GM12865 (cell line): ENCODE measurements at regions not wholly inside any gene's neighbourhood (a gene's known extent, or its start where the extent isn't known, plus 50 kb on each side); places are given as distances from the start of the nearest gene placed in this dataset.
A peak's percentile ranks its signal among the peaks of the same experiment; 100 is the strongest.

Experiments
- DNase-seq: peaks from one replicate; pipeline ENCODE4 v3.0.0; 2010; ENCODE audit warnings: low read depth
- H3K4me3 ChIP-seq: 2 replicates; pipeline ENCODE4 v1.5.1; 2011; ENCODE audit warnings: mild to moderate bottlenecking, low read depth, low read length, control low read depth
- CTCF ChIP-seq: IDR thresholded peaks from 2 replicates; pipeline ENCODE4 v1.5.1; 2011; ENCODE audit warnings: low read length, control low read depth, low read depth, inconsistent platforms; ENCODE audit not compliant: insufficient read depth; ENCODE audit errors: missing control alignments

- H3K4me3 ChIP-seq, result no peak overlapping the region
- TF ChIP-seq CTCF, result no peak
- peak; percentile 54 for DNase-seq
Observed at GRCh38 chr1:14539953-14540563, 58.4 kb upstream of the KAZN start.

- no peak for DNase-seq
- H3K4me3 ChIP-seq, result no peak overlapping the region
- no peak for TF ChIP-seq CTCF
Observed at GRCh38 chr1:14541348-14541747, 57.1 kb upstream of the KAZN start.

DNA sequence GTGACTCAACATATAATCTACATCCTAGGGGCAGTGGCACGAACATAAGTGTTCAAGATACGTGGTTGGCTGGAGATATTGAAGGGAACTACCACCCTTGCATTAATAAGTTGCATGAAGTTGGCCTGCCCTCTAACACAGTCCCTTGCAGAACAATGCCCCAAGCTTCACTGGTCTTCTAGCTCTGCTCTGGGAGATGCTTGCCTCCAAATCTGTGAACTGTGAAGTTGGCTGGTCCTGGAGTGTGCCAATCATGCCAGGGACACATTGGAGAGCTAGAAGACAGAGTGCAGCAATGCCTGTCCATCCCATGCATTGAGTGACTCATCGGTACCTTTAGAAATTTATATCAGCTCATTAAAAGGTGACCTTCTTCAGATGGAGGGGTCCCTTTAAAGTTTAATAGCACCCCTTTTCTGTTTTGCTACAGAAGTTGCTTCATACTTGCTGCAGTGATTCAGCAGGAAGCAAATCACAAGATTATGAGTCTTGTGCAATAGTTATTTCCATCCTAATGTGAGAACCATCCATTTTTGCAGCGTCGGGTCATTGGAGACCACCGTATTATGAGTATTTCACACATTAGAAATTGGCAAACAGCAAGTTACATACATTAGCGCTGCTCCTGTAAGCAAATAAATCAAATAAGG is 55.2 kb upstream of the KAZN start:
- no peak for DNase-seq
- H3K4me3 ChIP-seq, result no peak overlapping the region
- no peak for TF ChIP-seq CTCF

GRCh38 chr1:14544319-14544718 is 54.2 kb upstream of the KAZN start:
- DNase-seq, result no peak
- no peak for TF ChIP-seq CTCF
- H3K4me3 ChIP-seq, result no peak overlapping the region

DNA sequence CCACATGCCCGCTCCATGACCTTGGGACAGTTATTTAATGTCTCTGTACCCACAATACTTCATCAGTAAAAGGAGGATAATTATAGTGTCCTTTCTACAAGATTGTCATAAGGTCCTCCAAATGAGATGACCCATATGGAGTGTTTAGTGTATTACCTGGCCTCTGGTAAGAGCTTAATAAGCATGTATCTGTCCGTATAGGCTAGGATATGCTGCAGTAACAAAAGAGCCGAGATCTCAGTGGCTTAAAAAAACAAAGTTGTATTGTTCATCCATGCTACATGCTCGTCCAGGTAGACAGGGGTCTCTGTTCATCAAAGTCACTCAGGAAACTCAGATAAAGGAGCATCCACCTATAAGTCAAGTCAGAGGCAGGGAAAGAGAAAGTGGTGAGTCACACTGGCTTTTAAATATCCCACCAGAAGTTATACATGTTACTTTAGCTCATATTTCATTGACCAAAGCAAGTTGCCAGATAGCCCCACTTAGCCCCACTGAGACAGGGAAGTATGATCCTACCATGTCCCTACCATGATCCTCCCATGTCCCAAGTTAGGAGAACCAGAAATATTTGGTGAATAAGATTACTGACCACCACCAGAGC is 53.0 kb upstream of the KAZN start:
- no peak for TF ChIP-seq CTCF
- DNase-seq, result no peak
- no peak overlapping the region for H3K4me3 ChIP-seq

- DNase-seq, result no peak
- no peak for TF ChIP-seq CTCF
- no peak overlapping the region for H3K4me3 ChIP-seq
Observed at GRCh38 chr1:14546416-14546815, 52.1 kb upstream of the KAZN start.
